Glomerular visceral epithelial cell (primary cell): ENCODE measurements at regions not wholly inside any gene's neighbourhood (a gene's known extent, or its start where the extent isn't known, plus 50 kb on each side); places are given as distances from the start of the nearest gene placed in this dataset.

ENCODE experiments used
- DNase-seq: peaks from one replicate; pipeline ENCODE4 v3.0.0-alpha.2; 2016; ENCODE audit errors: extremely low spot score

GRCh38 chr4:184575306-184575705, 73.9 kb downstream of the CASP3 start:
- no peak for DNase-seq

DNA sequence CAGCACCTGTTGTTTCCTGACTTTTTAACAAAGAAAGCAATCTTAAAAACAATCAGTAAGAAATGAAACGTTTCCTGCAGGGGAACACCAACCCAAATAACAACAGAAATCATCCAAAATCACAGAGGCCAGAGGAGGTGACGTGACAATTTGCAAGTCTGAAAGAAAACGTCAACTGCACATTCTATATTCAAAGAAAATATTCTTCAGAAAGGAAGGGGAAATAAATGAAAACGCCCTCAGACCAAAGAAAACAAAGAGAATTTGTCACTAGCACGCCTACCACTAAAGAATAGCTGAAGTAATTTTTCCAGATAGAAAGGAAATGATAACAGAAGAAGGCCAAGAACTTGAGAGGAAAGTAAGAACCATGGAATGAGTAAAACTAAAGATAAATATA, 74.4 kb downstream of the CASP3 start:
- no peak for DNase-seq

DNA sequence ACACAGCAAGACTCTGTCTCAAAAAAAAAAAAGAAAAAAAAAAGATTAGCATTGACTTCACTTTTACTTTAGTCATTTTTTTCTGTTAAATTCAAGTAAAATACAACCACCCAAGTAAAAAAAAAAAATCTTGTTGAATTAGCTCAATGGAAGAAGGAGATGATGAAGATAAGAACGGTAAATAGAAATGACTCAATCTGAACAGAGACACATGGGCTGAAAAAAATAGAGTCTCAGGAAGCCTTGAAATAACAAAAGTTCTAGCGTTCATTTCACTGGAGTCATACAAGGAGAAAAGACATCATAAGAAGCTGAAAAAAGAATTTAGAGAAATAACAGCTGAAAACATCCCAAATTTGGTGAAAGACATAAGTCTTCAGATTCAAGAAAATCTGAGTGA, 75.5 kb downstream of the CASP3 start:
- no peak for DNase-seq

- no peak for DNase-seq
Measured at GRCh38 chr4:184568770-184569169, 80.5 kb downstream of the CASP3 start.

DNA sequence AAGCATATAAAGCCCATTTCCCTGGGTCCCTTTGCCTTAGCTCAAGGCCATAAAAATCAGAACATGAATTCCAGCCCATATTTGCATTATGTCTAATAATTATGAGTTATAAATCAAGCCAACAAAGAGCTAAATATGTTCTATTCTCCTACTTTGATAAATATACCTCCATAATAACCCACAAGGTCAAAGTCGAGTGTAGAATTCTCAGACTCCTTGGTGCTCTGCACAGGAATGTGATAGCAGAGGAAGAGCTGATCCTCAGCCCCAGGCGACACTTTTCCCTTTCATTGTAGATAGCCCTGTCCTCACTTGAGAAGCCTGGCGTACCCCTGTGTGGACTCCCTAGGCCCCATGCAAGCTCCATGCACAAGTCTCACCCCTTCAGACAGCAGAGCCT, 85.6 kb downstream of the CASP3 start:
- no peak for DNase-seq

DNA sequence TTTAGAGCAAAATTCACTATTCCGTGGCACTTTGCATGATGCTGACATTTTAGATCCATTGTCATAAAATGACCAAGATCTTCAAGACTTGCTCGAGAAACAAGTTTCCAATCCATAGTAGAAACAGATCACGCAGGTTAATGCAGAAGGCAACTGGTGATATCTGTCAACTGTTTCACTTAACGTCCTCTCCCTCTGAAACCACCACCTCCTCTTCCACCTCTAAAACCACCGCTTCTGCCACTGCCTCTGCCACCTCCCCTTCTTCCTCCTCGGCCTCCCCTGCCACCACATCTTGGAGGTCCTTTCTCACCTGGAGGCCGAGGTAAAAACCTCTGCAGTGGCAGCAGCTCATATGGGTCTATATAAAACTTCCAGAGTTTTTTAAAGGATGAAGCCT, 84.6 kb upstream of the IRF2 start:
- no peak for DNase-seq

- no peak for DNase-seq
Measured at GRCh38 chr4:184553891-184554290, 79.5 kb upstream of the IRF2 start.

DNA sequence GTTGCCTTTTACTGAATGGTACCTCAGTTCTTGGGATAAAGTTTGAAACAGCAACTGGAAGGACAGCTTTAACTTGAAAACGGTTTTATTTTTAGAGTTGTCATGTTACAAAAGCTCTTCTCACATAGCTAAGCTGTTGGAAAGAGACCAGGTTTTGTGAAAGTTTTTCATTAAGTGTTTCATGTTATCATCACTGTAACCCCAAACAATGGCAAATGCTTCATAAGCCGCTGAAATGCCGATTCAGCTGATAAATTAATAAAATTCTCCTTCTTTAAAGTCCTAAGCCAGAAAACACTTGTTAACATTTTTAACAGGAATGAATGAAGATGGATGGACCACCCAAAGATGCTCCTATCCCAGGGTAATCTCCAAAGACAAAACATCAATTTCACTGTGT, 76.1 kb upstream of the IRF2 start:
- no peak for DNase-seq

DNA sequence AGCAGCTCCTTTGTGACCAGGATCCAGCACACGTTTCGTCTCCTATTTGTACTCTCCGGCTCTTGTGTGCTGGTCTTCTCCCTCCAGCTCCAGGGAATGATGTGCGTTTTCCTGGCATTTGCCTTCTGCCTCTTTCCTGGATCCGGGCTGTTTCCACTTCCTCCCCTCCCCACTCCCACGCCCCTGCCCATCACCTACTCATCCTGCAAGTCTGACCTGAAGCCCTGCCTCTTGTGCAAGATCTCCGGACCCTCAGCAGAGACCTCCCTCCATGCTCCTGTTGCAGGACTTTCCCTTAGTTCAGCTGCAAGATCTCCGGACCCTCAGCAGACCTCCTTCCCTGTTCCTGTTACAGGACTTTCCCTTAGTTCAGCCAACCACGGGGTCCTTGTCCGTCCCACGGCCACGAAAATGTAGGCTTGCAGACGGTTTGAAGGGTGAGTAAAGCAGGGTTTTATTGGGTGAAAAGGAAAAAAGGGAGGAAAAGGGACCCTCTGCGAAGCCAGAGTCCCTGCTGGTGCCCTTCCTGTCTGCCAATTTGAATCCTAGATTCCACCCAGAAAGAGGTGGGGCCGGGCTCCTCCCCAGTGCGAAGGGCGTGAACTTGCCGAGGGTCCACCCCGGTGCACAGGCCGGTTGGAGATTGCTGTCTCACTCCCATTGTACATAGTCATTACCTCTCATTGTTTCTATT, 74.4 kb upstream of the IRF2 start:
- DNase-seq, result no peak

GRCh38 chr4:184548316-184548647, 73.9 kb upstream of the IRF2 start:
- DNase-seq, result no peak

DNA sequence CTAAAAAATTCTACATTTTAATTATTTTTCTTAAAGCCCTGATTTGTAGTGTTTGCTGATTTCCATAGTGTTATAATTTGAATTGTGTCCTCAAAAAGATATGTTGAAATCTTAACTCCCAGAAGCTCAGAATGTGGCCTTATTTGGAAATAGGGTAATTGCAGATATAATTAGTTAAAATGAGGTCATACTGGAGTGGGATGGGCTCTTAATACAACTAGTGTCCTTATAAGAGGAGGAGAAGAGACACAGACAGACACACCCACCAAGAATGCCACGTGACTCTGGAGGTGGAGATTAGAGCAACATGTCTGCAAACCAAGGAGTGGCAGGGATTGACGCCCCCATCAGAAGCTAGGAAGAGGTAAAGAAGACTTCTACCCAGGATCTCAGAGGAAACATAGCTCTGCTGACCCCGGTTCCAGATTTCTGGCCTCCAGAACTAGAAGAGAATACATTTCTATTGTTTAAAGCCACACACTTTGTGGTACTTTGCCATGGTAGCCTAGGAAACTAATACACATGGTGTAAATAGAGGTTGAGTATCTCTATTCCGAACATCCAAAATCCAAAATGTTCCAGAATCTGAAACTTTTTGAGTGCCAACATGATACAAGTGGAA, 70.5 kb upstream of the IRF2 start:
- no peak for DNase-seq

- no peak for DNase-seq
Measured at GRCh38 chr4:184541907-184542306, 67.6 kb upstream of the IRF2 start.

- DNase-seq, result no peak
Measured at GRCh38 chr4:184540307-184540706, 66.0 kb upstream of the IRF2 start.

DNA sequence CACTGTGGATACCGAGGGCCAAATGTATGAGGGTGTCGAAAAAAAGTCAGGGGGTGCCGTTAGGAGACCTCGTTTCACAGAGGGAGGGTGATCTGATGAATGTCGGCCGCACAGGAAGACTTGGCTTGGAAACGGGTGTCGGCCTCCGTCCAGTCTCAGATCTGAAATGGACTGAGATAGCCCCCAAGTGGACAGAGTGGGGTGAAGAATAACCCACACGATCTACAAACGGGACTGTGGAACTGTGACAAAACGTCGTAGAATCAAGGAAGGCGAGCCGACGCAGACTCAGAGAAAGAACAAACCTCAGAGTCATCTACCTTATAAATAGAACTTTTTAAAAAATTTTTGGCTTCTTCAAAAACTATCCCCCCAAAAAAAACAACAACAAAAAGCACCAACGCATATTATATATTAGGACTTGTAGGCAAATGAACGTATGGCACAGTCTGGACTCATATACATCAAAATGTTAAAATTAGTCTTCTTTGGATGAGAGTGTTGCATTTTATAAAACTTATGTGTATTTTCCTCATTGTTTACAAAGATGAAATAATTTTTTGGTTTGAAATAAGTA, 63.8 kb upstream of the IRF2 start:
- DNase-seq, result peak; percentile 88

- peak; percentile 98 for DNase-seq
Measured at GRCh38 chr4:184537269-184538022, 63.1 kb upstream of the IRF2 start.

GRCh38 chr4:184536881-184537248, 62.5 kb upstream of the IRF2 start:
- DNase-seq, result peak; percentile 12

- DNase-seq, result no peak
Measured at GRCh38 chr4:184536065-184536880, 61.9 kb upstream of the IRF2 start.

- peak; percentile 49 for DNase-seq
Measured at GRCh38 chr4:184534511-184535391, 60.4 kb upstream of the IRF2 start.

- DNase-seq, result no peak
Measured at GRCh38 chr4:184533908-184534307, 59.6 kb upstream of the IRF2 start.

DNA sequence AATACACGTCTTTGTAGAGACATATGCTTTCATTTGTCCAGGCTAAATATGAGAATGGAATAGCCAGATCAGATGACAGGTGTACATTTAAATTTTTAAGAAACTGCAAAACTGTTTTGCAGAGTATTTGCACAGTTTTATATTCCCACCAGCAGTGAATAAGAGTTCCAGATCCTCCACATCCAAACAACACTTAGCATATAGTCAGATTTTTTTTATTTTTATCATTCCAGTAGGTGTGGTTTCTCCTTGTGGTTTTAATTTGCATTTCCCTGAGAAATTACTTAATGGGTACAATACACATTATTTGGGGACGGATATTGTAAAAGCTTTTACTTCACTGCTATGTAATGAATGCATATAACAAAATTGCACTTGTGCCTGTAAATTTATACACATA, 56.7 kb upstream of the IRF2 start:
- DNase-seq, result no peak

- DNase-seq, result peak; percentile 2
Measured at GRCh38 chr4:184529283-184529682, 54.9 kb upstream of the IRF2 start.
